Cardiac muscle cell (in vitro differentiated cells and primary cell): ENCODE measurements at regions not wholly inside any gene's neighbourhood (a gene's known extent, or its start where the extent isn't known, plus 50 kb on each side); places are given as distances from the start of the nearest gene placed in this dataset.
"Not testable (repeated sequence)": the region's sequence is repeated elsewhere in the genome, so short reads cannot be mapped to it uniquely, and the experiment has no call there.

Experiments
- DNase-seq, 2 donors: peaks; one replicate each; pipeline versions ENCODE4 v3.0.0 to v3.0.0-alpha.2; 2010 to 2017; ENCODE audit warnings: low read depth in 1 of 2, low spot score in 1 of 2
- H3K27ac ChIP-seq: fragments of 200-600 bp; sonication (generic); 2 replicates; pipeline ENCODE4 v1.5.1; 2016
- H3K27me3 ChIP-seq: fragments of 200-600 bp; sonication (generic); 2 replicates; pipeline ENCODE4 v1.6.0; 2016; ENCODE audit warnings: control low read depth
- H3K36me3 ChIP-seq: fragments of 200-600 bp; sonication (generic); 2 replicates; pipeline ENCODE4 v1.5.1; 2016; ENCODE audit warnings: control low read depth
- H3K4me1 ChIP-seq: fragments of 200-600 bp; sonication (generic); 2 replicates; pipeline ENCODE4 v1.8.1; 2017; ENCODE audit warnings: low read depth, mild to moderate bottlenecking, mixed run types
- H3K4me3 ChIP-seq: fragments of 200-600 bp; sonication (generic); 2 replicates; pipeline ENCODE4 v1.5.1; 2016; ENCODE audit warnings: mild to moderate bottlenecking
- H3K9me3 ChIP-seq: fragments of 200-600 bp; sonication (generic); 2 replicates; pipeline ENCODE4 v1.5.1; 2017; ENCODE audit warnings: low read depth, mild to moderate bottlenecking, control low read depth
- CTCF ChIP-seq: IDR thresholded peaks from 2 replicates; pipeline ENCODE4 v1.5.1; 2012; ENCODE audit warnings: low read depth, mild to moderate bottlenecking, low read length

- no peak for TF ChIP-seq CTCF
- H3K4me3 ChIP-seq: no peak overlapping the region
Observed at GRCh38 chrX:35288657-35289056, 346.1 kb downstream of the FAM47B start.

GRCh38 chrX:35289952-35290351 is 347.4 kb downstream of the FAM47B start:
- Histone ChIP-seq H3K27ac (no peak overlapping the region), H3K9me3 (no peaks in the 10 kb centered on the region), H3K4me1 (no peaks in the 10 kb centered on the region), H3K27me3 (no peaks in the 10 kb centered on the region), H3K4me3 (no peak overlapping the region), H3K36me3 (no peaks in the 10 kb centered on the region)
- TF ChIP-seq CTCF: no peak
- no peak for DNase-seq

More at GRCh38 chrX:35288657-35289056, 346.1 kb downstream of the FAM47B start:
- Histone ChIP-seq H3K27ac (no peak overlapping the region), H3K9me3 (no peaks in the 10 kb centered on the region), H3K27me3 (no peaks in the 10 kb centered on the region), H3K36me3 (no peaks in the 10 kb centered on the region), H3K4me1 (no peaks in the 10 kb centered on the region)
- DNase-seq: no peak

GRCh38 chrX:35291013-35291412 is 348.4 kb downstream of the FAM47B start:
- Histone ChIP-seq H3K9me3 (no peaks in the 10 kb centered on the region), H3K36me3 (no peaks in the 10 kb centered on the region), H3K4me1 (no peaks in the 10 kb centered on the region), H3K27me3 (no peaks in the 10 kb centered on the region), H3K27ac (no peak overlapping the region), H3K4me3 (no peak overlapping the region)
- no peak for TF ChIP-seq CTCF
- no peak for DNase-seq

- Histone ChIP-seq H3K27ac (no peak overlapping the region), H3K9me3 (no peaks in the 10 kb centered on the region), H3K27me3 (no peaks in the 10 kb centered on the region), H3K36me3 (no peaks in the 10 kb centered on the region), H3K4me1 (no peaks in the 10 kb centered on the region), H3K4me3 (no peak overlapping the region)
- TF ChIP-seq CTCF: no peak
- DNase-seq: no peak
Observed at GRCh38 chrX:35292522-35292921, 349.9 kb downstream of the FAM47B start.

- not testable (repeated sequence) for H3K4me1 ChIP-seq, H3K27me3 ChIP-seq, DNase-seq, H3K9me3 ChIP-seq, H3K27ac ChIP-seq, H3K36me3 ChIP-seq, H3K4me3 ChIP-seq
Observed at GRCh38 chrX:35305037-35305436, 362.4 kb downstream of the FAM47B start.

GRCh38 chrX:35339796-35340195 is 397.2 kb downstream of the FAM47B start:
- Histone ChIP-seq H3K4me1 (no peaks in the 10 kb centered on the region), H3K4me3 (no peak overlapping the region), H3K9me3 (no peaks in the 10 kb centered on the region), H3K36me3 (no peaks in the 10 kb centered on the region), H3K27ac (no peak overlapping the region), H3K27me3 (no peaks in the 10 kb centered on the region)
- DNase-seq: no peak
- TF ChIP-seq CTCF: no peak
